ENCODE measurements at regions not wholly inside any gene's neighbourhood (a gene's known extent, or its start where the extent isn't known, plus 50 kb on each side); places are given as distances from the start of the nearest gene placed in this dataset.

DNA sequence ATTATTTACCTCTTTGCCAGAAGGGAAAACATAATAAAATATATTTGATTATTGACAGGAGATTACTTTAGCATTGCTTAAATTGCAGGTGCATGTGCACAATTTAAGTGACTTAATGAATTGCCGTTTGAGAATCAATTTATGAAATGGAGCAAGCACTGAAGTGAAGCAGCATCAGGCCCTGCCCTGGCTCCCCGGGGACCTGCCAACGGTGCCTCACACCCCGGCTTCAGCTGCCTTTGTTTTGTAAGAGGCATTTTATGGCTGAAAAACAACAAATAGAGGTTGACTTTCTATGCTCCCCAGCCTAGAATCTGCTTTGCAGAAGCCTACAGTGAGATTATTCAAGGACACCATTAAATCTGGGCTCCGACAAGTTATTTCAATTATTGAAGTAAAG lies 359.1 kb upstream of the IRX4 start:
- DNase-seq (no peak), ATAC-seq (no peak)
- peaks cover 9% of the 10 kb centered on the region for H3K27me3 Mint-ChIP-seq
- H3K27ac Mint-ChIP-seq: no peak overlapping the region
- no peaks in the 10 kb centered on the region for H3K4me1 Mint-ChIP-seq
- H3K9me3 ChIP-seq (ENCODE audit: control insufficient read depth, low read length, poor library complexity, severe bottlenecking): no peaks in the 10 kb centered on the region
- no peaks in the 10 kb centered on the region for H3K36me3 Mint-ChIP-seq (ENCODE audit: low read depth)
- H3K4me3 Mint-ChIP-seq: no peak overlapping the region

DNA sequence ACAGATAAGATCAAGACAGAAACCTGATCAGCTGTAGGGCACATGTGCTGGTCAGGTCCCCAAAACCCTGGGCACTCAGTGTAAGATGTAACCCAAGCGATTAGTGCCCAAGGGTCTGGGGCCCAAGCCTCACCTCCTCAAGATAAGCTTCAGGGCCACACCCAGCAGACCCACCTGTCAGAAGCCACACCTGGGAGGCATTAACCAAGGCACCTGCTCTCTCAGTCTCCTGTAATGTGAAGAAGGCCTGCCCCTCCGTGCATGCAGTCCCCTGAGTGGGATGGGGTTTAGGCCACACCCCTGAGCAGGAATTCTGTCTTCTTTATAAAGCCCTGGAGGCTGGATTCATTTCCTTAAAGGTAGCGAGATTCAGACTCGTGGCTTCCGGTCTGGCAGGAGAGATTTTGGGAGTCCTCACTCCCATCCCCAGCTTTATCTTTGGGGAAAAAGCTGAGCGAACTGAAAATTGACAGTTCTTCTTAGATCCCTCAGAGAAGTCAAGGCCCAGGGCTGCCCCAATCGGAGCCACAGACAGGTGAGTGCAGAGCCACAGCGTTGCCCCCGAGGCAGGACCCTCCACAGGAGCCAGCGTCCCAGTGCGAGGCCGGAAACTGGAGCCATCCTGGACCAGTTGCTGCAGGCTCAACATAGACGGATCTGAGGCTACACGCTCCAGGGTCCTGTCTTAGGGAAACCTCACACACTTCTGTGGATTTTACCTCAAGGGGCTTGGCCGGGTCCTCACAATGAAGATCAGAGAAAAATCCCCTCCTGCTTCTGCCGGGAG lies 357.6 kb upstream of the IRX4 start:
- DNase-seq (no peak), ATAC-seq (no peak)
- H3K9me3 ChIP-seq (ENCODE audit: control insufficient read depth, low read length, poor library complexity, severe bottlenecking): no peaks in the 10 kb centered on the region
- Mint-ChIP-seq H3K27me3 (peaks cover 9% of the 10 kb centered on the region), H3K4me1 (no peaks in the 10 kb centered on the region), H3K36me3 (ENCODE audit: low read depth) (no peaks in the 10 kb centered on the region), H3K27ac (no peak overlapping the region), H3K4me3 (no peak overlapping the region)

DNA sequence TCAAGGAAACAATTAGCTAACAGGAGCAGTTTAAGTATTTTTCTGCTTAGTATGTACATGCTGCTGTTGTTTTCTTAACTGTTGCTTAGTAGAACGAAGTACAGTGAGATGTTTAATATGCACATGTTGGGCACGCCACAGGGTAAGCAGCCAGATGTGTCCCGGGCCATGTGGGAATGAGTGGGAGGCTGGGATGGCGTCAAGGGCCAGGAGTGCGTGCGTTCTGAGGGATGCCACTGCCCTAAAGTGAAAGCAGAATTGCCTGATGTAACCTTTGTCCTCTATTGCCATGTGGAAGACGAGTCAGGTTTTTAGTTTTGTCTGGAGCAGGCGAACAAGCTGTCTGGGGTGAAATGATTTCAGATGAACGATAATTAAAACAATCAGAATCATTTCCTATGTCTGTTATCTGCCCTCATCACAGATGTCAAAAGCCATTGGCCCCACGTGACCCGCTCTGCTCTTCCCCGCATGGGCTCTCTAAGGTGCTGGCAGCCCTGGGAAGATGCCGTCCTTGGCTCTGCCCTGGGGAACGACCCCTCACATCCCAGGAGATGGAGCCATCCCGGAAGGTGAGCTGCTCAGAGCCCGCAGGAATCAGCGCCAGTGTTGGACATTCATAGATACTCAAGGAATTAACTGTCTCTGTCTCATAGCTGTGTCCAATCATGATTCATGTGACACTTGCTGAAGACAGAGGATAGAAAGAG lies 356.6 kb upstream of the IRX4 start:
- no peak overlapping the region for H3K27ac Mint-ChIP-seq

DNA sequence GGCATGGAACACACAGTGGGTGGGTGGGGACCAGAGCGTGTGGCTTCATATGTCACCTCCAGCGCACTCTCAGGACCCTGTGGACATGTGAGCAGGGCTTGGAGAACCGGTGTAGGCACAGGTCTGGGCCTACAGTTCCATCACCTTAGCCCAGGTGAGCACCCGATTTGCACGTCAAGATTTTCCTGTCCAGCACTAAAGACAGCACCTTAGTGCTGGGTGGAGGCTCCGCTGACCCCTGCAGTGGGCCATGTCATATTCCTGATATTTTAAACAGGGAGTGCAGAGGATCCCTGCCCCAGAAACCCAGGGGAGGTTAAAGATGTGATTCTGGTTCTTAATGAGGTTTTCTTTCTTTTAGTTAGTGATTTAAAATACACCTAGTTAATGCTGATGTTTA lies 356.0 kb upstream of the IRX4 start:
- ATAC-seq (no peak), DNase-seq (no peak)
- Mint-ChIP-seq H3K27me3 (peaks cover 4% of the 10 kb centered on the region), H3K27ac (no peak overlapping the region), H3K36me3 (ENCODE audit: low read depth) (no peaks in the 10 kb centered on the region), H3K4me3 (no peak overlapping the region), H3K4me1 (no peaks in the 10 kb centered on the region)
- no peaks in the 10 kb centered on the region for H3K9me3 ChIP-seq (ENCODE audit: control insufficient read depth, low read length, poor library complexity, severe bottlenecking)

More for the DNA sequence above, 356.6 kb upstream of the IRX4 start:
- no peaks in the 10 kb centered on the region for H3K9me3 ChIP-seq (ENCODE audit: control insufficient read depth, low read length, poor library complexity, severe bottlenecking)
- DNase-seq (no peak), ATAC-seq (no peak)
- no peak overlapping the region for H3K4me3 Mint-ChIP-seq
- H3K36me3 Mint-ChIP-seq (ENCODE audit: low read depth): no peaks in the 10 kb centered on the region
- H3K27me3 Mint-ChIP-seq: peaks cover 5% of the 10 kb centered on the region
- no peaks in the 10 kb centered on the region for H3K4me1 Mint-ChIP-seq

DNA sequence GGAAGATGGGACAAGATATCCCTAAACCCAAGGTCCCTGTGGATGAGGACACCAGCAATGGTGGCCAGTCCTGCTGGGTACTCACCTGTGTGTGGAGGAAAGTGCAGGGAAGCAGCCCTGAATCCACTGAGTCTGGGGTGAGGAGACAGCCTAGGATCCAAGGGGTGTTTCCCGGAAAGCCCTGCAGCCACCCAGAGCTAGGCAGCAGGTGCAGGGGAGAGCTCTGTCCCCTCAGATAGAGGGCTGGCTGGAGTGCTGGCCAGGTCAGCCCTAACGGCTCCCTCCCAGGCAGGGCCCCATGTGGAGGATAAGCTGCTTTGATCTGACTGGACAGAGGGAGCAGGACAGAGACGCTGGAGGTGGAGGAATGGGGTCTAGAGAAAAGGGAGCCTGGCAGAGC lies 344.7 kb upstream of the IRX4 start:
- Mint-ChIP-seq H3K36me3 (ENCODE audit: low read depth) (no peaks in the 10 kb centered on the region), H3K4me1 (no peaks in the 10 kb centered on the region), H3K27ac (no peak overlapping the region), H3K27me3 (peaks cover 27% of the 10 kb centered on the region), H3K4me3 (no peak overlapping the region)
- DNase-seq (no peak), ATAC-seq (no peak)
- no peaks in the 10 kb centered on the region for H3K9me3 ChIP-seq (ENCODE audit: control insufficient read depth, low read length, poor library complexity, severe bottlenecking)

DNA sequence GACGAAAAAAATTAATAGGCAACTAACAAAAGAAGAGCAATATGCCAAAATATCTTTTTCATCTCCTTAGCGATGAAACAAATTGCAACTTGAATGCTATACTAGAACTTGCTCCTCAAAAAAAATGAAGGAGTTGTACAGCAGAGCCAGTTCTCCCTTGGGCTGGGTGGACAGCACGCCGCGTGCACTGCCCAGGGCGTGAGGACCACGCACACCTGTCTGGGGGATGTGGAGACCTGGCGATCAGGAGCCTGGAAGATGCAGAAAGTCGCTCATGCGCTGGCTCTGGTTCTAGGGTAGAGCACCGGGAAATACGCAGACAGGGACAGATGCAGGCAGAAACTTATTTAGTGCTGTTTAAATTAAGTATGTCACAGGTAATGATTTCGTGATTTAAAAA lies 342.0 kb upstream of the IRX4 start:
- H3K9me3 ChIP-seq (ENCODE audit: control insufficient read depth, low read length, poor library complexity, severe bottlenecking): no peaks in the 10 kb centered on the region
- no peak for ATAC-seq
- Mint-ChIP-seq H3K4me1 (no peaks in the 10 kb centered on the region), H3K4me3 (no peak overlapping the region), H3K27me3 (peaks cover 24% of the 10 kb centered on the region), H3K27ac (no peak overlapping the region), H3K36me3 (ENCODE audit: low read depth) (no peaks in the 10 kb centered on the region)
- no peak for DNase-seq

DNA sequence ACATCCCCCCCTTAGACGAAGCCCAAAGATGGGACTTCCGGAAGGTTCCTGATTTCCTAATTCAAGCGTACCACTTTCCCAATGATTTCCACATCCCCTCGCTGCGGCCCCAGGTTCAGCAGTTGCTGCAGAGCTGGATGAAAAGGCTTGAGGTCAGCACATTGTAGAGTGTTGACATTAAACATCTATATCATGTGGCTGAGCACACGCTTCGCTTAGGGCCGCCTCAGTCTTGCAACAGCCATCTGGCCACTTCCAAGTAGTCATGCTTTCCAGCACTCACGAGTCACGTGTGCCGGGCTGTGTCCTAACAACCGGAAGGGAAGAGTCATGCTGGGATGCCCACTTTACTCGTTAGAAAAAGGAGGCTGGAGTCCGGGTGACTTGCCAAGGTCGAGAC lies 340.6 kb upstream of the IRX4 start:
- Mint-ChIP-seq H3K36me3 (ENCODE audit: low read depth) (no peaks in the 10 kb centered on the region), H3K4me1 (no peaks in the 10 kb centered on the region), H3K4me3 (no peak overlapping the region), H3K27ac (no peak overlapping the region), H3K27me3 (peaks cover 24% of the 10 kb centered on the region)
- no peak for ATAC-seq
- H3K9me3 ChIP-seq (ENCODE audit: control insufficient read depth, low read length, poor library complexity, severe bottlenecking): no peaks in the 10 kb centered on the region
- no peak for DNase-seq

DNA sequence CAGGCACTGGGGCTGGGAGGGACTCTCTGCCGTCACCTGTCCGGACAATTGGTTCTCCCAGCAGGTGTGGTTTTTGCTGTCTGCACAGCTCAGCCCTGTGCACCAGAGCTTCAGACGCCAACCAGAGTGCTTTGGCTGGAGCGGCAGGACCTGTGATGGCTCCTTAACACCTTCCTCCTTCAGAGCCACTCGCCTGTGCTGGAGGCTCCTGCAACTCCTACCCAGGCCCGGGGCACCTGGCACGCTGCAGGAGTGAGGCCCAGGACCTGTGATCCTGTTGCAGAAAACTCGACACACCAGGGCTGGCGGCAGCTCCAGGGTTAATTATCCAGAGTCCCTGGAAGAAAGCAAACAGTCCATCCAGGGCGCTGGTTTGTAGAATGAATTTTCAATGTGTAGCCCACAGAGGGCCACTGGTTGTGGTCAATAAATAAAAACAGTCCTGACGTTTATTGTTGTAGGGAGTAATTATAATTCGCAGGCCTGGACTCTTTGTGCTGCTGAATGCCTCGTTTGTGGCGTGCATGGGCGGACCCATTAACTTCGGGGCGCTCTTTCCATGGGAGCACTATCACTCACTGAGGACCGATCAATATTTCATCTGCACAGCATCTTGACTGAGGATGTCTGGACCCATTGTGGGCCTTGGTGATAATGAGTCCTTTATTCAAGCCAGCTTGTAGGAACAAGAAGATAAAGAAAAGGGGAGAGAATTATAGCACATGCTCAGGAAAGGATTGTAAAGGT lies 339.7 kb upstream of the IRX4 start:
- H3K4me1 Mint-ChIP-seq: no peaks in the 10 kb centered on the region
- H3K36me3 Mint-ChIP-seq (ENCODE audit: low read depth): no peaks in the 10 kb centered on the region
- ATAC-seq (no peak), DNase-seq (no peak)
- H3K4me3 Mint-ChIP-seq: no peak overlapping the region
- H3K9me3 ChIP-seq (ENCODE audit: control insufficient read depth, low read length, poor library complexity, severe bottlenecking): no peaks in the 10 kb centered on the region
- no peak overlapping the region for H3K27ac Mint-ChIP-seq
- H3K27me3 Mint-ChIP-seq: peaks cover 24% of the 10 kb centered on the region

DNA sequence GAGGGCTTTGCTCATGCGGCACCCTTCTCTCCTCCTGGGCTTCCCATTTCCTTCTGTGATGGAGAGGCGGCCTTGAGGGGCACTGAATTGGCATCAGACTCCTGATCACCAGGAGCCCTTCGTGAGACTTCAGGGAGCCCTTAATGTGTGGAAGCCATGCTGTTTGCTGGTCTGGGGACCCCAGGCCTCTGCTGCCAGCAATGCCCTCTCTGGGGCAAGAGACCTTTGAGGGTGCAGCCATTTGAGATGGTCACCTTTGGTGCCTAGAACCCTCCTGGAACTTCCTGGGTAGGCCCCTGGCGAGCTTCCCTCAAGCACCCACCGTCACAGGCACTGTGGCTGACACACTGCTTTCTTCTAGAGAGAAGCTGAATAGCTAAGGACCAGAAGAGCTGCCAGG lies 338.7 kb upstream of the IRX4 start:
- peaks cover 24% of the 10 kb centered on the region for H3K27me3 Mint-ChIP-seq
- no peak overlapping the region for H3K27ac Mint-ChIP-seq
- no peak overlapping the region for H3K4me3 Mint-ChIP-seq
- H3K36me3 Mint-ChIP-seq (ENCODE audit: low read depth): no peaks in the 10 kb centered on the region
- H3K9me3 ChIP-seq (ENCODE audit: control insufficient read depth, low read length, poor library complexity, severe bottlenecking): no peaks in the 10 kb centered on the region
- DNase-seq (no peak), ATAC-seq (no peak)
- H3K4me1 Mint-ChIP-seq: no peaks in the 10 kb centered on the region

DNA sequence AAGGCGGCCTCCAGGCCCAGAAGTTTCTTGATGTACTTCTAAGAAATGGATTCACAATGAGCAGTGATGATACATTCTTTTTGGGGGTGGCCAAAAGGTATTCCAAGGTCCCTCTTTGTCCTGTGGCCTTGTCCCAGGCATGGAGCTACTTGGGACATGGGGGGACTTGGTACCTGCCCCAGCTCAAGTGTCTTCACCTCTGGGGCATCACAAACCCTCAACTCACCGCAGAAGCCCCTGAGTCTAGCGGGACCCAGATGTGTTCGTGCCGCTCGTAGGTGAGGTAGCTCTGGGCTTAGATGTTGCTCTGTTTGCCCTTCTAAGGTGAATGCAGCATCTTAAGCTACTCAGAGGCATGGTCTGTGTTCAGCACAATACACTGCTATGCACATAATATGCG lies 338.0 kb upstream of the IRX4 start:
- Mint-ChIP-seq H3K4me1 (no peaks in the 10 kb centered on the region), H3K27me3 (peaks cover 24% of the 10 kb centered on the region), H3K27ac (no peak overlapping the region), H3K4me3 (no peak overlapping the region), H3K36me3 (ENCODE audit: low read depth) (no peaks in the 10 kb centered on the region)
- DNase-seq (no peak), ATAC-seq (no peak)
- no peaks in the 10 kb centered on the region for H3K9me3 ChIP-seq (ENCODE audit: control insufficient read depth, low read length, poor library complexity, severe bottlenecking)

DNA sequence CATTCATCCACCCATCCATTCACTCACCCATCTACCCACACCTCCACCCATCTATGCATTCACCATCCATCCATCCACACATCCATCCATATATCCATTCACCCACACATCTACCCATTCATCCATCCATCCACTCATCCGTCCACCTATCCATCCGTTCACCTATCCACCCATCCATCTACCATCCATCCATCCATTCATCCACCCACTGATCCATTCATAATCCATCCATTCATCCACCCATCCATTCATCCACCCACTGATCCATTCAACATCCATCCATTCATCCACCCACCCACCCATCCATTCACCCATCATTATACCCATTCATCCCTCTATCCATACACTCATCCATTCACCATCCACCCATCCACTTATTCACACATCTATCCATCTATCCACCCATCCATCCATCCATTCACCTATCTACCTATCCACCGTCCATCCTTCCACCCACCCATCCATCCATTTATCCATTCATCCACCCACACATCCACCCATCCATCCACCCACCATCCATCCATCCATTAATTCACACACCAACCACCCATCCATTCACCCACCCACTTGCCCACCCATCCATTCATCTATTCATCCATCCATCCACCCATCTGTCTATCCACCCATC lies 336.5 kb upstream of the IRX4 start:
- no peak for DNase-seq
- no peaks in the 10 kb centered on the region for H3K9me3 ChIP-seq (ENCODE audit: control insufficient read depth, low read length, poor library complexity, severe bottlenecking)
- Mint-ChIP-seq H3K4me1 (no peaks in the 10 kb centered on the region), H3K27me3 (peaks cover 14% of the 10 kb centered on the region), H3K27ac (no peak overlapping the region), H3K4me3 (no peak overlapping the region), H3K36me3 (ENCODE audit: low read depth) (no peaks in the 10 kb centered on the region)
- no peak for ATAC-seq

DNA sequence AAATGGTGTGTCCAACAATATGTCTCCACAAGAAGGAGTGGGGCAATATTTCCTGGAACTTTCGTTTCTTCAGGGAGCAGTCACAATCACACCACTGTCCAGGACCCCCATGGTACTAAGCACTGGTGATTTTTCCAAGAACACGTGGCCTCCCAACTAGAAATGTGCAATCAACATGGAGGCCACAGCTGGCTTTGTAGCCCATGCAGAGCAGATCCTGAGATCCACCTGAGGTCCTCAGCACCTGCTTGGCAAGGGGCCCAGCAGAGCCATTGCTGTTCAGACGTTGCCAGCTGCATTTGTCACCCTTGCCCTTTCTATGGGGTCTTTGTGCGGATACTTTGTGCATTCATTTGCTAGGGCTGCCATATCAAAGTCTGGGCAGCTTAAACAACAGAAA lies 334.5 kb upstream of the IRX4 start:
- DNase-seq (no peak), ATAC-seq (no peak)
- Mint-ChIP-seq H3K4me1 (no peaks in the 10 kb centered on the region), H3K36me3 (ENCODE audit: low read depth) (no peaks in the 10 kb centered on the region), H3K27ac (no peak overlapping the region), H3K27me3 (peaks cover under 1% of the 10 kb centered on the region), H3K4me3 (no peak overlapping the region)
- H3K9me3 ChIP-seq (ENCODE audit: control insufficient read depth, low read length, poor library complexity, severe bottlenecking): no peaks in the 10 kb centered on the region

DNA sequence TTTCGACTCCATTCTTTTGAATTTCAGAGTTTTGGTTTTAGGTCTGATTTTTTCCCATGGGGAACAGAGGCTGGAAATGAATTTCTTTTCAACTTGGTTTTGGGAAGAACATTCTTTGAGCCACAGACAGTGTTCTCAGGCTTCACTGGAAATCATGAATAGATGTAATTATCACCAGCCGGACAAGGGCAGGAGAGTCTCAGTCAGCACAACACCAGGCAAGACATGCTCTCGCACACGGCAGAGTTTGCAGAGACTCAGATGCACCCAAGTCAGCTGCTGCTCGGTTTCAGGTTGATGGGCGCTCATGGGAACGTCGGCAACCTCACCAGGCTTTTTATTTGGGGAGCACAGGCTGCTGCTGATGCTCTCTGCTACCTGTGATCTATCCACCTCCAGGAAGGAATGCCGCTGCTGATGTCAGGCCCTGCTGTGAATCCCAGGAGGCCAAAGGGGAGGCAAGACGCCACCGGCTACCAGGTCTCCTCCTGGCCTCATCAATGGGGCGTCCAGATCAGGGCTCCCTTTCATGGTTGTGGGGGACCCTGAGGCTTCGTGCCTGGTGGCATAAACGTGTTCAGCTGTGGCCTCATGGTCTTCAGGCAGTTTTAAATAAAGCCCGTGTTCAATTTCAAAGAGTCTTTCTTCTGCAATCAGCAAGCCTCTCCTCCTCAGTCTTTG lies 332.3 kb upstream of the IRX4 start:
- no peak for DNase-seq
- Mint-ChIP-seq H3K27me3 (no peaks in the 10 kb centered on the region), H3K36me3 (ENCODE audit: low read depth) (no peaks in the 10 kb centered on the region), H3K27ac (no peak overlapping the region), H3K4me1 (no peaks in the 10 kb centered on the region), H3K4me3 (no peak overlapping the region)
- ATAC-seq: no peak
- no peaks in the 10 kb centered on the region for H3K9me3 ChIP-seq (ENCODE audit: control insufficient read depth, low read length, poor library complexity, severe bottlenecking)

Measured in T-helper 17 cell (primary cell).